Adrenal gland (tissue), 9 donors: ENCODE measurements at regions not wholly inside any gene's neighbourhood (a gene's known extent, or its start where the extent isn't known, plus 50 kb on each side); places are given as distances from the start of the nearest gene placed in this dataset.

Experiments used
- DNase-seq, 7 donors: peaks; one replicate each; pipeline ENCODE4 v3.0.0-alpha.2; 2019 to 2020
- H3K27ac ChIP-seq, 5 donors: fragments of 200-600 bp; sonication (generic) in 4 of 5; 1 replicate in 3 of 5; 2 replicates in 2 of 5; pipeline versions ENCODE4 v1.5.1 to v1.8.0; 2016 to 2020; ENCODE audit warnings: mild to moderate bottlenecking in 1 of 5
- H3K27me3 ChIP-seq: fragments of 200-600 bp; 2 replicates; pipeline ENCODE4 v1.8.0; 2021
- H3K36me3 ChIP-seq, 2 donors: fragments of 200-600 bp; replicated peaks in 1 of 2; 1 replicate in 1 of 2; 2 replicates in 1 of 2; pipeline versions ENCODE4 v1.5.1 to v1.8.0; 2018 to 2022
- H3K4me1 ChIP-seq, 2 donors: fragments of 200-600 bp; replicated peaks in 1 of 2; 1 replicate in 1 of 2; 2 replicates in 1 of 2; pipeline versions ENCODE4 v1.5.1 to v1.8.0; 2018 to 2021
- H3K4me3 ChIP-seq, 4 donors: fragments of 200-600 bp; sonication (generic) in 3 of 4; one replicate each; pipeline ENCODE4 v1.5.1; 2016 to 2018
- H3K9me3 ChIP-seq, 3 donors: fragments of 200-600 bp; sonication (generic) in 1 of 3; replicated peaks in 1 of 3; 1 replicate in 2 of 3; 2 replicates in 1 of 3; pipeline versions ENCODE4 v1.5.1 to v1.8.0; 2016 to 2021
- POLR2A ChIP-seq, 2 donors: fragments of 450-650 bp; IDR thresholded peaks; one replicate each; pipeline ENCODE4 v1.6.1; 2017; ENCODE audit warnings: antibody characterized with exemption in 2 of 2, mild to moderate bottlenecking in 2 of 2, moderate library complexity in 1 of 2
- WGBS, 4 donors: extraction: QIAGEN DNeasy Blood & Tissue Kit in 2 of 4; methylation state at CpG; one replicate each; pipeline versions ENCODE4 v1.1.5 to v1.1.7; 2013 to 2017; 5-methylcytosine and 5-hydroxymethylcytosine counted together
- intact Hi-C, 2 donors: fragments of 100-400 bp; cut with DNase I; formaldehyde crosslinking; loops; one replicate each; pipeline versions ENCODE4 v1.14.1 to v1.15.0; 2022 to 2023
- TF ChIP-seq, protein P1 (sequence below), 6 experiments: fragments of 450-650 bp in 4 of 6; fragments of 200-600 bp in 2 of 6; sonication (generic) in 1 of 6; IDR thresholded peaks; 1 replicate in 5 of 6; 2 replicates in 1 of 6; pipeline versions ENCODE4 v1.5.1 to v1.8.0; 2016 to 2021; ENCODE audit warnings: antibody characterized with exemption in 6 of 6, mild to moderate bottlenecking in 2 of 6, moderate library complexity in 1 of 6
- donor health status: healthy with polysubstance abuse.
- donor health status: Bipolar disorder and iron deficiency.
- donor health status: DM: yes; HTN: yes; CAD: no.
- donor health status: DM: no; HTN: no; CAD: no.
- donor health status: DM: no; HTN: no; CAD: no.

DNA sequence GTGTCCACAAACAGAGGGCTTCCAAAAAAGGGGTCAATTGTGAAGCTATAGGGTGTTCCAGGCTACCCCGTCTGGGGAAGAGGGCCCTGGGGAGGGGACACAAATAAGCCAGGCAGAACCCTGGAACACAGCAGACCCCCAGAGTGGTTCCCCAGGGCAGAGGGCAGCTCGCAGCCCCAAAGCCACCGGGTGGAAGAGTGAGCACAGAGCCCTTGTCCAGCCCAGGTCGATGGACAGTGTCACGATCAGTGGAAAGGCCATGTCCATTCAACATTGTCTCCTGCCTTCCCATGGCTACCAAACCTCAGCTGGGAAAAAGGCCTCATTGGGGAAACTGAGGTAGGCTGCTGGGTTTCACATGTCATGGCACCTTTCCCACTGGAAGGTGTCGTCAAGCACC is 131.4 kb downstream of the DICER1 start:
- Histone ChIP-seq H3K4me1 (no peaks in the 10 kb centered on the region), H3K4me3 (no peak overlapping the region), H3K27ac (no peak overlapping the region), H3K36me3 (no peaks in the 10 kb centered on the region), H3K9me3 (no peaks in the 10 kb centered on the region), H3K27me3 (no peaks in the 10 kb centered on the region)
- no peak for TF ChIP-seq POLR2A (IDR thresholded peaks at IDR 0.05)
- TF ChIP-seq, protein P1, sequence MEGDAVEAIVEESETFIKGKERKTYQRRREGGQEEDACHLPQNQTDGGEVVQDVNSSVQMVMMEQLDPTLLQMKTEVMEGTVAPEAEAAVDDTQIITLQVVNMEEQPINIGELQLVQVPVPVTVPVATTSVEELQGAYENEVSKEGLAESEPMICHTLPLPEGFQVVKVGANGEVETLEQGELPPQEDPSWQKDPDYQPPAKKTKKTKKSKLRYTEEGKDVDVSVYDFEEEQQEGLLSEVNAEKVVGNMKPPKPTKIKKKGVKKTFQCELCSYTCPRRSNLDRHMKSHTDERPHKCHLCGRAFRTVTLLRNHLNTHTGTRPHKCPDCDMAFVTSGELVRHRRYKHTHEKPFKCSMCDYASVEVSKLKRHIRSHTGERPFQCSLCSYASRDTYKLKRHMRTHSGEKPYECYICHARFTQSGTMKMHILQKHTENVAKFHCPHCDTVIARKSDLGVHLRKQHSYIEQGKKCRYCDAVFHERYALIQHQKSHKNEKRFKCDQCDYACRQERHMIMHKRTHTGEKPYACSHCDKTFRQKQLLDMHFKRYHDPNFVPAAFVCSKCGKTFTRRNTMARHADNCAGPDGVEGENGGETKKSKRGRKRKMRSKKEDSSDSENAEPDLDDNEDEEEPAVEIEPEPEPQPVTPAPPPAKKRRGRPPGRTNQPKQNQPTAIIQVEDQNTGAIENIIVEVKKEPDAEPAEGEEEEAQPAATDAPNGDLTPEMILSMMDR (IDR thresholded peaks at IDR 0.05): no peak
- 86 to 97% (median 88%) methylated on average over 6 of the region's 6 CpGs for WGBS, 4 donors
- DNase-seq: no peak
- intact Hi-C loops: no loop called here

DNA sequence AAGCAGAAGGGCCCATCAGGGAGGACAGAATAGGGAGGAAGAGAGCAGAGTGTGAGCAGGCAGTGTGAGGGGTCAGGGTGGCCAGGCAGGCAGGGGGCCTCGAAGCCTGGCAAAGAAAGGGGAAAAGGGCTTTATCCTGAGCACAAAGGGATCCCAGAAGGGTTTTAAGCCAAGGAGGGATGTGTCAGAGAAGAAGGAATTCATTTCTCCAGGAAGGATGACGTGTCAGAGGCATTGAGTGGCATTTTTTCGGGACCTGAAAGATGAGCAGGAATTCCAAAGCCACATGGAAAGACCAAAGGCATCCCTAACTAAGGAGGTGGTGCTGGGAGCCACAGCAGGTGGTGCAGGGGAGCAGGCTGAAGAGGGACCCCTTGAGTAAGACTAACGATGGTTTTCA is 132.1 kb downstream of the DICER1 start:
- Histone ChIP-seq H3K4me3 (no peak overlapping the region), H3K27ac (no peak overlapping the region), H3K36me3 (no peaks in the 10 kb centered on the region), H3K27me3 (no peaks in the 10 kb centered on the region), H3K9me3 (no peaks in the 10 kb centered on the region), H3K4me1 (no peaks in the 10 kb centered on the region)
- WGBS, 4 donors: 57 to 73% (median 69%) methylated on average over 4 of the region's 4 CpGs
- TF ChIP-seq, protein P1 (IDR thresholded peaks at IDR 0.05): no peak
- TF ChIP-seq POLR2A (IDR thresholded peaks at IDR 0.05): no peak
- intact Hi-C loops: no loop called here
- DNase-seq: no peak

DNA sequence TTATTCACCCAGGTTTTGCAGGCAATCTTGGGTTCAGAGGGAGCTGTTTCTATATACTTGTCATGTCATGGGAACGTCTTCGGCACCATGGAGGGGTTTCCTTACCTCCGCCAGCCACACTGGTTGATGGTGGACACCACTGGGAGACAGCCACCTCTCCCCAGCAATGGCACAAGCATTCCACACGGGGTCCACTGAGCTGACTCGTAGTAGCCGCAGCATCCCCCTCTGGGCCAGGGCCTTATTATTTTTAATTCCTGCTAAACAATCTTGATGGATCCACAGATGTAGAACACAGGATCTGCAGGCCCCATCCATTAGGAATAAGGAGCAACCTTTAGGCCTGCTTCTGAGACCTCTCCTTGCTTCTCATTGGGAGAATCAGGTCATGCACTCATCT is 132.9 kb downstream of the DICER1 start:
- Histone ChIP-seq H3K9me3 (no peaks in the 10 kb centered on the region), H3K27ac (no peak overlapping the region), H3K36me3 (no peaks in the 10 kb centered on the region), H3K27me3 (no peaks in the 10 kb centered on the region), H3K4me3 (no peak overlapping the region), H3K4me1 (no peaks in the 10 kb centered on the region)
- no peak for TF ChIP-seq POLR2A (IDR thresholded peaks at IDR 0.05)
- TF ChIP-seq, protein P1 (IDR thresholded peaks at IDR 0.05): no peak
- WGBS, 4 donors: 76 to 95% (median 83%) methylated on average over 6 of the region's 6 CpGs
- intact Hi-C loops: no loop called here
- no peak for DNase-seq

DNA sequence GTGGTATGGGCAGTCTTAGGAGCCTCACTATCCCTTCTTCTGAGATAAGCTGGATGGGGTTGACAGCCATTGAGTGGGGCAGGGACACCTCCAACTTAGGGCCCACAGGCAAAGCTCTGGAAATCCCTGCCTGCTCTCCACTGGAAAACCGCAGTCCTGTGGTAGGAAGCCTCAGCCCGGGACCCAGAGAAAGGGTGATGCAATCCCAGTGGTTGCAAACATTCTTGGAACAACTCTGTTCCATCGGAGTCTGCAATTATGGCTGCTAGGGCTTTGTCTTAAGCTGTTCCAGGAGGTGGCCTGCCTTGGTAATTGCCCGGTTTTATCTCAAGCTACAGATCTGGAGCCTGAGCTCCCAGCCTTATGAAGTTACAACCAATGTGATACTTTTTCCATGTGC is 133.4 kb downstream of the DICER1 start:
- TF ChIP-seq, protein P1 (IDR thresholded peaks at IDR 0.05): no peak
- no peak for TF ChIP-seq POLR2A (IDR thresholded peaks at IDR 0.05)
- Histone ChIP-seq H3K36me3 (no peaks in the 10 kb centered on the region), H3K4me1 (no peaks in the 10 kb centered on the region), H3K4me3 (no peak overlapping the region), H3K27ac (no peak overlapping the region), H3K9me3 (no peaks in the 10 kb centered on the region), H3K27me3 (no peaks in the 10 kb centered on the region)
- 82 to 100% (median 84%) methylated on average over 2 to 4 of the region's 4 CpGs for WGBS, 4 donors
- DNase-seq: no peak
- intact Hi-C loops: no loop called here
